Heart left ventricle (tissue), 16 donors: ENCODE measurements at regions not wholly inside any gene's neighbourhood (a gene's known extent, or its start where the extent isn't known, plus 50 kb on each side); places are given as distances from the start of the nearest gene placed in this dataset.

Experiments used
- ATAC-seq, 4 donors: fragments of 200-7000 bp; cut with Tn5 transposase; one replicate each; pipeline ENCODE4 v1.9.1; 2020 to 2022; ENCODE audit warnings: moderate library complexity in 4 of 4, mild to moderate bottlenecking in 3 of 4, moderate number of reproducible peaks in 1 of 4
- DNase-seq, 5 donors: peaks; one replicate each; pipeline ENCODE4 v3.0.0-alpha.2; 2020
- H3K27ac ChIP-seq, 12 donors: fragments of 200-600 bp; sonication (generic) in 4 of 12; one replicate each; pipeline versions ENCODE4 v1.5.0 to v1.8.0; 2016 to 2022; ENCODE audit warnings: mild to moderate bottlenecking in 2 of 12
- H3K27me3 ChIP-seq, 9 donors: fragments of 200-600 bp; sonication (generic) in 2 of 9; one replicate each; pipeline versions ENCODE4 v1.5.1 to v1.8.0; 2016 to 2022; ENCODE audit warnings: mild to moderate bottlenecking in 3 of 9
- H3K36me3 ChIP-seq, 9 donors: fragments of 200-600 bp; sonication (generic) in 2 of 9; one replicate each; pipeline versions ENCODE4 v1.5.0 to v1.8.0; 2018 to 2022; ENCODE audit warnings: mild to moderate bottlenecking in 2 of 9
- H3K4me1 ChIP-seq, 12 donors: fragments of 200-600 bp; sonication (generic) in 4 of 12; one replicate each; pipeline versions ENCODE4 v1.5.0 to v1.8.0; 2016 to 2022; ENCODE audit warnings: mild to moderate bottlenecking in 3 of 12
- H3K4me3 ChIP-seq, 12 donors: fragments of 200-600 bp; sonication (generic) in 4 of 12; one replicate each; pipeline versions ENCODE4 v1.5.0 to v1.8.0; 2017 to 2022; ENCODE audit warnings: mild to moderate bottlenecking in 9 of 12, moderate library complexity in 4 of 12
- H3K9me3 ChIP-seq, 12 donors: fragments of 200-600 bp; sonication (generic) in 4 of 12; one replicate each; pipeline versions ENCODE4 v1.5.0 to v1.8.0; 2016 to 2022; ENCODE audit warnings: mild to moderate bottlenecking in 1 of 12
- POLR2A ChIP-seq, 2 donors: fragments of 450-650 bp; IDR thresholded peaks; one replicate each; pipeline ENCODE4 v1.6.1; 2017; ENCODE audit warnings: antibody characterized with exemption in 2 of 2, mild to moderate bottlenecking in 2 of 2, moderate library complexity in 2 of 2
- WGBS, 4 donors: extraction: QIAGEN DNeasy Blood & Tissue Kit in 2 of 4; methylation state at CpG; one replicate each; pipeline versions ENCODE4 v1.1.5 to v1.1.7; 2013 to 2018; 5-methylcytosine and 5-hydroxymethylcytosine counted together
- intact Hi-C, 10 donors: fragments of 100-400 bp; cut with DNase I; formaldehyde crosslinking; loops; one replicate each; pipeline versions ENCODE4 v1.11.1 to v1.14.2; 2022
- TF ChIP-seq, protein P1 (sequence below), 12 donors: fragments of 200-600 bp; sonication (generic) in 4 of 12; IDR thresholded peaks; one replicate each; pipeline versions ENCODE4 v1.5.0 to v1.8.0; 2018 to 2022; ENCODE audit warnings: antibody characterized with exemption in 12 of 12, mild to moderate bottlenecking in 5 of 12
- donor health status: ischemic (EF 13 %, LVEDD 7.1; RV severe dilation, severe dysfunction).
- donor health status: healthy with polysubstance abuse.
- donor health status: DM: no; HTN: yes; CAD: no.
- donor health status: DM: no; HTN: no; CAD: no.
- donor health status: ischemic (EF 25% LVEDD 6.9; RV normal size, moderate dysfunction).
- donor health status: ischemic (EF 25% LVEDD 5.7; RV mildly dilated, moderate dysfunction).
- donor health status: healthy.
- donor health status: DM: yes; HTN: yes; CAD: no.
- donor health status: ischemic (EF 35%, LVEDD 5.7; RV mildly dilated, moderate dysfunction).
- donor health status: nonischemic (EF 11% LVEDD 7.7; RV severe dilation, severe dysfunction).
- donor health status: DM: yes; HTN: yes; CAD: no.
- donor health status: PGD.
- donor health status: ischemic (EF 29% LVEDD 5.4; RV normal size, mild dysfunction).
- donor health status: nonischemic (EF 23%, LVEDD 6.1; RV moderate dilation, normal function).

DNA sequence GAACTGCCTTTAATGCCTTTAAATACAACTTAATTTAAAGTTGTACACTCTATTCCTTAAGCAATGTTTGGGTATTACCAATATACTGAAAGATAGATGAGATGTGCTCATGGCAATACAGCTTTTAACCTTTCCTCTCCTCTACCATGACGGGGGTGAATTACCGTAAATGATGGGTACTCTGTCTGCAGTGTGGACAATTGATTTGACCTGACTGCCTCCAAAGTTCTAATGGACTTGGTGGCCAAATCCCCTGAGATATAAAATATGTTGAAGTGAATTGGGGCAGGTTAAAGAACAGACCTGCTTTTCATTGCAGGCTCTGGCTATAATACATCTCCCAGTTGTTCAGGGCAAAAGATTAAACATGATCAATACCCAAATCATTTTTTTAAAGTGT is 367.4 kb upstream of the NR5A2 start:
- no peak for ATAC-seq
- Histone ChIP-seq H3K4me3 (no peak overlapping the region), H3K4me1 (no peaks in the 10 kb centered on the region), H3K9me3 (no peaks in the 10 kb centered on the region), H3K27ac (no peak overlapping the region), H3K27me3 (no peaks in the 10 kb centered on the region), H3K36me3 (no peaks in the 10 kb centered on the region)
- no peak for DNase-seq
- intact Hi-C loops, result no loop called here
- no peak for TF ChIP-seq POLR2A (IDR thresholded peaks at IDR 0.05)
- TF ChIP-seq, protein P1, sequence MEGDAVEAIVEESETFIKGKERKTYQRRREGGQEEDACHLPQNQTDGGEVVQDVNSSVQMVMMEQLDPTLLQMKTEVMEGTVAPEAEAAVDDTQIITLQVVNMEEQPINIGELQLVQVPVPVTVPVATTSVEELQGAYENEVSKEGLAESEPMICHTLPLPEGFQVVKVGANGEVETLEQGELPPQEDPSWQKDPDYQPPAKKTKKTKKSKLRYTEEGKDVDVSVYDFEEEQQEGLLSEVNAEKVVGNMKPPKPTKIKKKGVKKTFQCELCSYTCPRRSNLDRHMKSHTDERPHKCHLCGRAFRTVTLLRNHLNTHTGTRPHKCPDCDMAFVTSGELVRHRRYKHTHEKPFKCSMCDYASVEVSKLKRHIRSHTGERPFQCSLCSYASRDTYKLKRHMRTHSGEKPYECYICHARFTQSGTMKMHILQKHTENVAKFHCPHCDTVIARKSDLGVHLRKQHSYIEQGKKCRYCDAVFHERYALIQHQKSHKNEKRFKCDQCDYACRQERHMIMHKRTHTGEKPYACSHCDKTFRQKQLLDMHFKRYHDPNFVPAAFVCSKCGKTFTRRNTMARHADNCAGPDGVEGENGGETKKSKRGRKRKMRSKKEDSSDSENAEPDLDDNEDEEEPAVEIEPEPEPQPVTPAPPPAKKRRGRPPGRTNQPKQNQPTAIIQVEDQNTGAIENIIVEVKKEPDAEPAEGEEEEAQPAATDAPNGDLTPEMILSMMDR (IDR thresholded peaks at IDR 0.05), result no peak
- 86 to 91% (median 90%) methylated on average over 2 of the region's 2 CpGs for WGBS, 4 donors

DNA sequence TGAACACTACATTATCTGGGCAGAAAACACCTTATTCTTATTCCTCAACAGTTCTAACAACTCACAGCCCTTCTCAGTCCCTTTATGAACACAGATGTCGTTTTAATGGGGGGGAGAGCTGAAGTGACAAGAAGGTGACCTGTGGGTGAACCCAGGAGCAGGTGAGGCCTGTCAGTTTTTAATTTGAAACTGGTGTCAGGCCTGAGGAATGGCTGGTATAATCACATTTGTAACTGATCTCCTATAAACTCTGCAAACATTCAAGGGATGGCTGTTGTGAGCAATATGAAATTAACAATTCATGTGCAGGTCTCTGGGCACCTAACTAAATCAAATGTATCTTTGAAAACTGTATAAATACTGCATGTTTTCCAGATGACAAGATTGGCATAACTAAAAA is 362.1 kb upstream of the NR5A2 start:
- Histone ChIP-seq H3K27me3 (no peaks in the 10 kb centered on the region), H3K27ac (no peak overlapping the region), H3K9me3 (no peaks in the 10 kb centered on the region), H3K4me3 (no peak overlapping the region), H3K36me3 (no peaks in the 10 kb centered on the region), H3K4me1 (no peaks in the 10 kb centered on the region)
- DNase-seq, result no peak
- 0 to 42% (median 18%) methylated on average over 1 of the region's 1 CpG for WGBS, 4 donors
- no peak for ATAC-seq
- TF ChIP-seq, protein P1 (IDR thresholded peaks at IDR 0.05), result no peak
- TF ChIP-seq POLR2A (IDR thresholded peaks at IDR 0.05), result no peak
- intact Hi-C loops, result no loop called here

DNA sequence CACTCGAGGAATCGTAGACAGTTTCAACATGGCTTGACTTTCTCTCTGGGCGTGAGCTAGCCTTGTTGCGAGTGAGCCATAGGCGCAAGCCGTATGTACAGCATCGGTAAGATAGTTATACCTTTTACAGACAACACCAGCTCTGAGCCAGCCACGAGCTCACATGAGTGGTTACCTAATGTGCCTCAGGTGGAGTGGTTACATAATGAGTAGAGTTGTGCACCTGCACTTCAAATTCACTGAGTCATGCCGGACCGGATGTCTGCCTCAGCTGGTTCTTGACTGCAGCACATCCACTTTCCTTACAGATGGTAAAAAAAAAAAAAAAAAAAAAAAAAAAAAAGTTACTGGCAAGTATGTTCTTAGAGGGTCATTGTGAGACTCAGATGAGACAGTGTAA is 360.4 kb upstream of the NR5A2 start:
- intact Hi-C loops, result no loop called here
- Histone ChIP-seq H3K27me3 (no peaks in the 10 kb centered on the region), H3K36me3 (no peaks in the 10 kb centered on the region), H3K4me1 (no peaks in the 10 kb centered on the region), H3K4me3 (no peak overlapping the region), H3K9me3 (no peaks in the 10 kb centered on the region), H3K27ac (no peak overlapping the region)
- WGBS, 4 donors, result 83 to 92% (median 90%) methylated on average over 10 of the region's 10 CpGs
- DNase-seq (no peak), ATAC-seq (no peak)
- no peak for TF ChIP-seq POLR2A (IDR thresholded peaks at IDR 0.05)
- TF ChIP-seq, protein P1 (IDR thresholded peaks at IDR 0.05), result no peak

DNA sequence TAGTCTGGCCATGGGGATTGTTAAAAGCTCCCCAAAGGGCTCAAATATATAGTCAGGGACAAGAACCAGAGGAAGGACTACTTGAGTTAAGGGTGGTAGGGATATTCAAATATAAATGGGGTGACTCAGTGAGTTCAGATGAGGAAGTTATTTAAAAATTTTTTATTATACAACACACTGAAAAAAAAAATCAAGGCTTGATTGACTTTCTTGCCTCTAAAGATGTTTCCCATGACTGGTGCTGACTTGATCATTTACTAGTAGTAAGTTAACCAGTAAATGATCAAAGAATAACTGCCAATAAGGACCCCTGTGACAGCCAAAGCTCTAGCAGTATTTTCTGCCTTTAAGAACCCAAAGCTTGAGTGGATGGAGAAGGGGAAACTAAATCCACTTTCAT is 357.6 kb upstream of the NR5A2 start:
- no peak for TF ChIP-seq POLR2A (IDR thresholded peaks at IDR 0.05)
- TF ChIP-seq, protein P1 (IDR thresholded peaks at IDR 0.05), result no peak
- no peak overlapping the region for H3K27ac ChIP-seq
- no peaks in the 10 kb centered on the region for H3K36me3 ChIP-seq
- H3K27me3 ChIP-seq, result no peaks in the 10 kb centered on the region
- H3K9me3 ChIP-seq, result no peaks in the 10 kb centered on the region
- DNase-seq (no peak), ATAC-seq (no peak)
- H3K4me1 ChIP-seq, result no peaks in the 10 kb centered on the region
- no peak overlapping the region for H3K4me3 ChIP-seq
- intact Hi-C loops, result no loop called here
